ENCODE measurements at regions not wholly inside any gene's neighbourhood (a gene's known extent, or its start where the extent isn't known, plus 50 kb on each side); places are given as distances from the start of the nearest gene placed in this dataset.

DNA sequence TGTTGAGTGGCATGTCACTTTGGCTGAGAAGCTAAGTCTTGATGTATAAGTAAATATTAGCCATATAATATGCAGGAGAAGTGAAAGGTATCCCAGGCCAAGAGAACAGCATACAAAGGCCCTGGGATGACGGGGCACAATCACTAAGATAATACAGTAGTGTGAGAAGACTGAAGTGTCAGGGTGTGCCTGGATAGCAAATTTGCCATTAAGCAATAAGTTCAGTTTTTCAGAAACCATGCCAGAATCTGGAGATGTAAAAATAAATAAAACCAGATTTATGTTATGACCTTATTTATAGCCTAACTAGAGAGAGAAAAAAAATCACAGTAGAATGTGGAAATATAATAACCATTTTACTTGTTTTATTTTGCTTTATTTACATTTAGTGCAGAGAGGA, 1858.7 kb upstream of the CELF4 start:
- BruUV-seq (replicated peaks), result no TSS peak
- Histone ChIP-seq H3K4me2 (ENCODE audit: insufficient read depth, low read length) (no peak overlapping the region), H4K20me1 (replicated peaks; ENCODE audit: control insufficient read depth, extremely low read depth, insufficient read depth, low read length) (no peaks in the 10 kb centered on the region), H2AFZ (ENCODE audit: low read depth, low read length) (no peak overlapping the region), H3K9me3 (replicated peaks; ENCODE audit: control insufficient read depth, insufficient read depth, low read length) (no peaks in the 10 kb centered on the region), H3K4me1 (ENCODE audit: control insufficient read depth, extremely low read depth, insufficient read depth, low read length) (no peaks in the 10 kb centered on the region), H3K27me3 (ENCODE audit: control insufficient read depth in 2 of 2, insufficient read depth in 2 of 2, low read length in 2 of 2) (no peaks in the 10 kb centered on the region), H3K36me3 (ENCODE audit: control insufficient read depth in 2 of 2, extremely low read depth in 1 of 2, insufficient read depth in 2 of 2, low read length in 2 of 2) (no peaks in the 10 kb centered on the region), H3K9ac (replicated peaks; ENCODE audit: extremely low read depth, insufficient read depth, low read length) (no peak overlapping the region), H3K4me3 (replicated peaks in 1 of 3; ENCODE audit: insufficient read depth in 1 of 3, low read depth in 1 of 3, low read length in 3 of 3) (no peak overlapping the region), H3K9me1 (replicated peaks; ENCODE audit: control insufficient read depth, extremely low read depth, insufficient read depth, low read length) (no peaks in the 10 kb centered on the region), H3K27ac (ENCODE audit: insufficient read depth, low read depth, low read length) (no peak overlapping the region), H3K79me2 (ENCODE audit: control insufficient read depth, insufficient read depth, low read length) (no peaks in the 10 kb centered on the region)
- no peak for TF ChIP-seq EZH2 (IDR thresholded peaks at IDR 0.05; ENCODE audit: borderline replicate concordance, low read depth, low read length, severe bottlenecking)
- no peak for TF ChIP-seq GATA2 (IDR thresholded peaks at IDR 0.05; ENCODE audit: insufficient read depth, insufficient read length, low read depth, low read length)
- no peak for TF ChIP-seq MYC (IDR thresholded peaks at IDR 0.05; ENCODE audit: low read depth, low read length)
- TF ChIP-seq, protein P1, sequence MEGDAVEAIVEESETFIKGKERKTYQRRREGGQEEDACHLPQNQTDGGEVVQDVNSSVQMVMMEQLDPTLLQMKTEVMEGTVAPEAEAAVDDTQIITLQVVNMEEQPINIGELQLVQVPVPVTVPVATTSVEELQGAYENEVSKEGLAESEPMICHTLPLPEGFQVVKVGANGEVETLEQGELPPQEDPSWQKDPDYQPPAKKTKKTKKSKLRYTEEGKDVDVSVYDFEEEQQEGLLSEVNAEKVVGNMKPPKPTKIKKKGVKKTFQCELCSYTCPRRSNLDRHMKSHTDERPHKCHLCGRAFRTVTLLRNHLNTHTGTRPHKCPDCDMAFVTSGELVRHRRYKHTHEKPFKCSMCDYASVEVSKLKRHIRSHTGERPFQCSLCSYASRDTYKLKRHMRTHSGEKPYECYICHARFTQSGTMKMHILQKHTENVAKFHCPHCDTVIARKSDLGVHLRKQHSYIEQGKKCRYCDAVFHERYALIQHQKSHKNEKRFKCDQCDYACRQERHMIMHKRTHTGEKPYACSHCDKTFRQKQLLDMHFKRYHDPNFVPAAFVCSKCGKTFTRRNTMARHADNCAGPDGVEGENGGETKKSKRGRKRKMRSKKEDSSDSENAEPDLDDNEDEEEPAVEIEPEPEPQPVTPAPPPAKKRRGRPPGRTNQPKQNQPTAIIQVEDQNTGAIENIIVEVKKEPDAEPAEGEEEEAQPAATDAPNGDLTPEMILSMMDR (IDR thresholded peaks at IDR 0.05; ENCODE audit: extremely low read depth in 1 of 2, insufficient read depth in 1 of 2, low read depth in 1 of 2, low read length in 2 of 2), result no peak
- no peak for TF ChIP-seq POLR2A (IDR thresholded peaks at IDR 0.05; ENCODE audit: low read depth, low read length)
- TF ChIP-seq, protein P2, sequence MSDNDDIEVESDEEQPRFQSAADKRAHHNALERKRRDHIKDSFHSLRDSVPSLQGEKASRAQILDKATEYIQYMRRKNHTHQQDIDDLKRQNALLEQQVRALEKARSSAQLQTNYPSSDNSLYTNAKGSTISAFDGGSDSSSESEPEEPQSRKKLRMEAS (IDR thresholded peaks at IDR 0.05; ENCODE audit: insufficient read depth, insufficient read length), result no peak
- TF ChIP-seq FOS (IDR thresholded peaks at IDR 0.05; ENCODE audit: borderline replicate concordance, insufficient read depth, low read length), result no peak
- no peak for TF ChIP-seq JUN (IDR thresholded peaks at IDR 0.05; ENCODE audit: borderline replicate concordance, insufficient read depth, insufficient read length, low read depth)
- no peak for TF ChIP-seq POLR2AphosphoS5 (IDR thresholded peaks at IDR 0.05; ENCODE audit: insufficient read depth, low read depth, low read length)
- ChIA-PET POLR2A (no interaction called here), CTCF (no interaction called here)
- dilution Hi-C loops (cut with MboI; ENCODE audit: extremely low pct_ligation_motif_present, low sequenced_read_pairs), result no loop called here
- intact Hi-C loops (cut with micrococcal nuclease), result no loop called here
- FAIRE-seq, result no peak
- DNase-seq (ENCODE audit: low read depth, low spot score), result no peak

Measured in endothelial cell of umbilical vein (primary cell).